AG04450 (cell line): ENCODE measurements at regions not wholly inside any gene's neighbourhood (a gene's known extent, or its start where the extent isn't known, plus 50 kb on each side); places are given as distances from the start of the nearest gene placed in this dataset.

Experiments
- CTCF ChIA-PET: fragments of 300-600, 350-600 bp; formaldehyde crosslinking; extraction: SDS; loops from one replicate; lab custom pipeline; 2022; ENCODE audit warnings: antibody characterized with exemption, inconsistent platforms; lab: Charles Lee
- POLR2A ChIA-PET: fragments of 350-600 bp; formaldehyde crosslinking; extraction: SDS; loops from one replicate; lab custom pipeline; 2021; ENCODE audit warnings: antibody characterized with exemption, inconsistent platforms; lab: Yijun Ruan, JAX
- DNase-seq: peaks from one replicate; pipeline ENCODE4 v3.0.0-alpha.2; 2011; ENCODE audit warnings: low read depth, low spot score
- H3K27ac ChIP-seq: one replicate; pipeline ENCODE4 v1.5.1; 2012; ENCODE audit warnings: low read depth, low read length, control low read depth
- H3K27me3 ChIP-seq: one replicate; pipeline ENCODE4 v1.6.0; 2012; ENCODE audit warnings: low read length; ENCODE audit not compliant: control insufficient read depth, insufficient read depth
- H3K4me3 ChIP-seq: 2 replicates; pipeline ENCODE4 v1.5.1; 2011; ENCODE audit warnings: mild to moderate bottlenecking, low read depth, low read length, control low read depth
- H3K9me3 ChIP-seq: 2 replicates; pipeline ENCODE4 v1.5.1; 2012; ENCODE audit warnings: low read length; ENCODE audit not compliant: control insufficient read depth, insufficient read depth
- TF ChIP-seq, protein P1 (sequence below): IDR thresholded peaks from 2 replicates; pipeline ENCODE4 v1.5.1; 2011; ENCODE audit warnings: low read depth, low read length, control low read depth, inconsistent platforms

DNA sequence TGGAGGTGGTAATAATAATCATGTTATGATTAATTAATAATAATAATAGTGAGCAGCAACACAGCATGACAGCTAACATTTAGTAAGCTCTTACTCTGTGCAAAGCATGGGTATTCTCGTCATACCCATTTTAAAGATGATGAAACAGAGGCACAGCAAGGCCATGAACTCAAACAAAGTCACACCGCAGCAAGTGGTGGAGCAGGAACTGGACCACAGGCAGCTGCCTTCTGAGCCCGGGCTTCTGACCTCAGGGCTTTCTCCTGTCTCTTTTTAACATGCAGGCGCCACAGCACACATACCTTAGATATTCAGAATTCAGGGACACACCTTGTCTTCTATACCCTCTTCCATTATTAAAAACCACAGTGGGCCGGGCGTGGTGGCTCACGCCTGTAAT lies 50.7 kb upstream of the SPATA12 start:
- H3K27me3 ChIP-seq, result peaks cover 2% of the 10 kb centered on the region
- no peak overlapping the region for H3K4me3 ChIP-seq
- POLR2A ChIA-PET, result no interaction called here
- H3K27ac ChIP-seq, result no peak overlapping the region
- TF ChIP-seq, protein P1, sequence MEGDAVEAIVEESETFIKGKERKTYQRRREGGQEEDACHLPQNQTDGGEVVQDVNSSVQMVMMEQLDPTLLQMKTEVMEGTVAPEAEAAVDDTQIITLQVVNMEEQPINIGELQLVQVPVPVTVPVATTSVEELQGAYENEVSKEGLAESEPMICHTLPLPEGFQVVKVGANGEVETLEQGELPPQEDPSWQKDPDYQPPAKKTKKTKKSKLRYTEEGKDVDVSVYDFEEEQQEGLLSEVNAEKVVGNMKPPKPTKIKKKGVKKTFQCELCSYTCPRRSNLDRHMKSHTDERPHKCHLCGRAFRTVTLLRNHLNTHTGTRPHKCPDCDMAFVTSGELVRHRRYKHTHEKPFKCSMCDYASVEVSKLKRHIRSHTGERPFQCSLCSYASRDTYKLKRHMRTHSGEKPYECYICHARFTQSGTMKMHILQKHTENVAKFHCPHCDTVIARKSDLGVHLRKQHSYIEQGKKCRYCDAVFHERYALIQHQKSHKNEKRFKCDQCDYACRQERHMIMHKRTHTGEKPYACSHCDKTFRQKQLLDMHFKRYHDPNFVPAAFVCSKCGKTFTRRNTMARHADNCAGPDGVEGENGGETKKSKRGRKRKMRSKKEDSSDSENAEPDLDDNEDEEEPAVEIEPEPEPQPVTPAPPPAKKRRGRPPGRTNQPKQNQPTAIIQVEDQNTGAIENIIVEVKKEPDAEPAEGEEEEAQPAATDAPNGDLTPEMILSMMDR, result no peak
- CTCF ChIA-PET, result interaction anchor here (0.6 to 6.1 kb wide), 4 partner anchors 13 to 227 kb away, joined by 3 to 95 read pairs (median 6); partner anchors contain the start of gene SPATA12
- peaks cover 7% of the 10 kb centered on the region; the same call in 1 of the 2 replicates for H3K9me3 ChIP-seq
- DNase-seq, result no peak

- Histone ChIP-seq H3K27ac (no peak overlapping the region), H3K4me3 (no peak overlapping the region), H3K9me3 (peaks cover 7% of the 10 kb centered on the region; the same call in 1 of the 2 replicates), H3K27me3 (peaks cover 2% of the 10 kb centered on the region)
- POLR2A ChIA-PET, result interaction anchor here (1.2 kb wide), 1 partner anchor 28 kb away, joined by 3 read pairs; no protein-coding TSS in a partner anchor
- no peak for DNase-seq
- TF ChIP-seq, protein P1, result no peak
- CTCF ChIA-PET, result interaction anchor here (0.6 to 6.1 kb wide), 4 partner anchors 13 to 227 kb away, joined by 3 to 95 read pairs (median 6); partner anchors contain the start of gene SPATA12
Observed at GRCh38 chr3:57009367-57009766, 51.1 kb upstream of the SPATA12 start.

DNA sequence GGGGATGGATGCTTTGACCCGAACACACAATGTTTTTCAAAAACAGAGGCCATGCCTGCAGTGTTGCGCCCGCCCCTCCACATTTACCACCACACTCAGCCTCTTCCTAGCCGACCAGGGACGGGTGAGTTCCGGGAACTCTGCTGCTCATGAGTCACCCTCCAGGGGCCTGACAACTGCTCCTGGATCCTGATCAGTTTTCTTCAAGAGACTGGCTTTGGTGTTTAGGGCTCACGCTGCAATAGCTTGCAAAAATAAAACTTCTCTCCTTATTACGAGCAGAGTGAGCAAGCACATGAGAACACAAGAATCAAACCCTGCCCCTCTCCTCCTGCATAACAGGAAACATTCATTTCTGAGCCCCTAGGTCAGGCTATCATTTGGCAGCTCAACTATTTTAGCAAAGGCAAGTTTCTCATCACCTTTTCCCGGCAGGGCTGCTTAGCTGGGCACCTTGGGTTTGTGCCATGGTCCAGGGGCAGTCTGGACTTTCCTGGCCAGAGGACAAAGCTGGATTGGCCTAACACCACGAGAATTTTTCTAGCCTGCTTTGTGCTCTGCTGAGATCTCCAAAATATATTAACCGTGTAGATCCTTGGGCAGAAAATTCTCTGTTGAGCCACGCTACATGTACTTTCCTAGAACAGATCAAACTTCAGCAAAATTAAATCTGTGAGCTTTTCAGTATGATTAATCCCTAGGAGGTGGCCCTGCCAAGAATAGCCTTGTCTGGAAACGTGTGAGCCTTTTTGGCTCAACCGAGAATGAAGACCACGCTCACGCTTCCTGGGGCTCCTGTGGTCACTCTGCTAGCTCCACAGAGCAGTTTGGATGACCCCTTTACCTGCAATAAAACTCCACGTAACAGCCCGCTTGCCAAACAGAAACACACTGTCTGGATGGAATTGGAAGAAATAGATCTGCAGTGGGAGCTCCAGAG lies 52.7 kb upstream of the SPATA12 start:
- DNase-seq, result peak; percentile 61
- Histone ChIP-seq H3K27ac (peak overlapping the region; percentile 91), H3K4me3 (peak overlapping the region; percentile 18), H3K9me3 (peaks cover 10% of the 10 kb centered on the region), H3K27me3 (peaks cover 2% of the 10 kb centered on the region)
- ChIA-PET CTCF (interaction anchor here (0.6 to 6.1 kb wide), 3 partner anchors 11 to 306 kb away, joined by 4 to 95 read pairs (median 10); no protein-coding TSS in a partner anchor), POLR2A (interaction anchor here (0.6 to 1.2 kb wide), 2 partner anchors 27 to 354 kb away, joined by 3 to 4 read pairs; no protein-coding TSS in a partner anchor)
- TF ChIP-seq, protein P1, result no peak

DNA sequence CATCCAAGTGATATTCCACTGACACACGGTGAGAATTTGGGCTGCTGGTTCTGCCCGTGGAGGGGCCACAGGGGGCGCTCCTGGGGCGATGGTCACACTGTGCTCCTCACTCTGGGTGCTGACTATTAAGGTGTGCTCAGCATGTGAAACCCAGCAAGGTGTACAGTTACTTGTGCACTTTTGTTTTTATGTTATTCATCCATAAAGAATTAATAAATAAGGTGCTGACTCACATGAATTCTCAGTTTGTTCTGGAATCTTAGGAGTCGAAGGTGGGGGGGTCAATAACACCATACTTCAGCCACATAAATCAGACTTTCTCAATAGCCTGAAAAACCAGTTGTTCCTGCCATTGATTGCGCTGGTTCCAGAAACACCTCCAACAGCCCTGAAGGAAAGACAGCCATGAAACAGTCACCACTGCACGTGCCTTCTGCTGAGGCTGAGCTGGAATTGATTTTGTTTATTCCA lies 53.5 kb upstream of the SPATA12 start:
- POLR2A ChIA-PET, result interaction anchor here (0.6 kb wide), 1 partner anchor 355 kb away, joined by 4 read pairs; no protein-coding TSS in a partner anchor

More for the DNA sequence above, 53.5 kb upstream of the SPATA12 start:
- H3K4me3 ChIP-seq, result no peak overlapping the region
- peaks cover 2% of the 10 kb centered on the region for H3K27me3 ChIP-seq
- CTCF ChIA-PET, result interaction anchor here (0.5 to 6.1 kb wide), 4 partner anchors 10 to 1692 kb away, joined by 4 to 95 read pairs (median 10); no protein-coding TSS in a partner anchor
- DNase-seq, result no peak
- peak overlapping the region; percentile 91 for H3K27ac ChIP-seq
- TF ChIP-seq, protein P1, result peak; percentile 36
- peaks cover 7% of the 10 kb centered on the region for H3K9me3 ChIP-seq
